GM19238 (cell line): ENCODE measurements at regions not wholly inside any gene's neighbourhood (a gene's known extent, or its start where the extent isn't known, plus 50 kb on each side); places are given as distances from the start of the nearest gene placed in this dataset.
"Not testable (repeated sequence)": the region's sequence is repeated elsewhere in the genome, so short reads cannot be mapped to it uniquely, and the experiment has no call there.

Experiments
- DNase-seq: peaks from one replicate; pipeline ENCODE4 v3.0.0; 2011; ENCODE audit warnings: low spot score; ENCODE audit not compliant: insufficient read length

- no peak for DNase-seq
Observed at GRCh38 chr17:77824780-77825280, 133.7 kb upstream of the TNRC6C start.

DNA sequence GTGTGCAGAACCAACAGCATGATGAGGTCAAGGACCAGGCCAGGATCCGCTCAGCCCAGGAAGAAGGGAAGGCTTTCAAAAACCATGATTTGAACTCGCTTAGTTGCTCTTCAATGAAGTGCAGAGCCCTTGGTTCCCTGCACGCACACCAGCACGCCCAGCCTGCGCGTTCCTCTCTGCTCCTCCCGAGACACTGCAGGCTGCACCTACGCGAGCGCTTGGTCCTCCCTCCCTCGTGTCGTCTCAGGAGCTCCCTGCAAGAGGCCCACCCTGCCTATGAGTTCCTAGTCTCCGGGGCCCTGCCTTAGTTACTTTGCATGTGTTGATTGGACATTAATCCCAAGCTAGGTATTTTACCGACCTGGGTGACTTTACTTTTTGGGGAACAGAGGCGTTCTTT is 132.9 kb upstream of the TNRC6C start:
- DNase-seq, result no peak

DNA sequence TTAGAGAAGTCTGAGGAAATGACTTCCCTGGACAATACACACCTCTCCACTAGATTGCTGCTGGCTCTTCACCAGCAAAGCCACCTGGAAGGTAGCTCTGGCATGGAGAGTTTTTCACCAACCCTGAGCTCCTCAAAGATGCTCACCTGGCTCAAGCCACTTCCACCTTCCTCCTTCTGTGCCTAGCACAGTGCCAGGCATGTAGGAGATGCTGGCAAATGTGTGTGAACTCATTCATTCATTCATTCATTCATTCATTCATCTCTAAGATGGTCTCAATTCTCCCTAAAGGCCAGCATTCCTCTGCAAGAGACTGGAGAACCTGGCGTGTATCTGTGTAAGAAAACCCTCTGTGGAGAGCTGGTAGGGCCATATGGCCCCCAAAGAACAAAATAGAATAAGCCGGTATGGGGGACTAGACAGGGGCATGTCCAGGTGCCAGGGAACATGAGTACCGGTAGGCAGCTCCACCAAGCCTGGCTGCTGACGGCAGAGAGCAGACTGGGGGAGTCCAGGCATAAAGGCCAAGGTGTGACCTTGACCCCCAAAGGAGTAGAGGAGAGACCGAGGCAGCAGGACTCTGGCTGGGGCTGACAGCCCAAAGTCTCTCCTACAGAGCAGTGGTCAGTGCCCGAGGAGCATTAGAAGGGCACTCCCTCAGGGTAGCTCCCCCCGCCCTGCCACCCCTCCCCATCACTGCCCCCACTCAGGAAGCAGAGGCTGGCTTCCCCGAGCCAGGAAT is 132.2 kb upstream of the TNRC6C start:
- no peak for DNase-seq

DNA sequence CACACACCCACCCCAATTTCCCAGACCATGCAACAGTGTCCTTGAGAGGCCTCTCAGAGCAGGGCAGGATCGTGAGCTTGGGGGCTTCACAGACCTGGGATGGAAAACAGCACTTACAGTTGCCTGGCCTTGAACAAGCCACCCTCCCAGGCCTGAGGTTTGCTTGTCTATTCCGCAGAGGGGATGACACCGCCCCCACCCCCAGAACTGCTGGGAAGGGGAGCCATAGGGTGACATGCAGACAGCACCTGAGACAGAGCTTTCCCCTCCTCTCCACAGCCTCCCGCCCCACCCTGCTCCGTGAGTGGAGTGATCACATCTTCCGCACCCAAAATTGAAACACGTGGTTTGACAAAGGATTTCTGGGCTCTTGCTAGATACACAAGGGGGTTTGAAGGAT is 131.5 kb upstream of the TNRC6C start:
- DNase-seq, result no peak

GRCh38 chr17:77827511-77827910 is 131.0 kb upstream of the TNRC6C start:
- no peak for DNase-seq

- no peak for DNase-seq
Observed at GRCh38 chr17:77828749-77829539, 129.6 kb upstream of the TNRC6C start.

GRCh38 chr17:77829843-77830799 is 128.4 kb upstream of the TNRC6C start:
- no peak for DNase-seq

GRCh38 chr17:77830816-77831473 is 127.6 kb upstream of the TNRC6C start:
- no peak for DNase-seq

- no peak for DNase-seq
Observed at GRCh38 chr17:77831474-77832179, 126.9 kb upstream of the TNRC6C start.

DNA sequence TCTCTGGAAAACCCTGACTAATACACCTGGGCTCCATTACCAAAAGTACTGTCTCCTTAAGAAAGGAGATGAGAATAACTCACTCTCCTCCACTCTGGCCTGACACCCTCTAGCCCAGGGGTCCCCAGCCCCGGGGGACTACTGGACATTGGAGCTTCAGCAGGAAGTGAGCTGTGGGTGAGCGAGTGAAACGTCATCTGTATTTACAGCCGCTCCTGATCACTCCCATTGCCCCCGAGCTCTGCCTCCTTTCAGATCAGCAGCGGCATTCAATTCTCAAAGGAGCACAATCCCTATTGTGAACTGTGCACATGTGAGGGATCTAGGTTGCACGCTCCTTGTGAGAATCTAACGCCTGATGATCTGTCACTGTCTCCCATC is 126.3 kb upstream of the TNRC6C start:
- no peak for DNase-seq

GRCh38 chr17:77833769-77834168 is 124.7 kb upstream of the TNRC6C start:
- no peak for DNase-seq

- DNase-seq, result no peak
Observed at GRCh38 chr17:77834170-77835115, 124.1 kb upstream of the TNRC6C start.

DNA sequence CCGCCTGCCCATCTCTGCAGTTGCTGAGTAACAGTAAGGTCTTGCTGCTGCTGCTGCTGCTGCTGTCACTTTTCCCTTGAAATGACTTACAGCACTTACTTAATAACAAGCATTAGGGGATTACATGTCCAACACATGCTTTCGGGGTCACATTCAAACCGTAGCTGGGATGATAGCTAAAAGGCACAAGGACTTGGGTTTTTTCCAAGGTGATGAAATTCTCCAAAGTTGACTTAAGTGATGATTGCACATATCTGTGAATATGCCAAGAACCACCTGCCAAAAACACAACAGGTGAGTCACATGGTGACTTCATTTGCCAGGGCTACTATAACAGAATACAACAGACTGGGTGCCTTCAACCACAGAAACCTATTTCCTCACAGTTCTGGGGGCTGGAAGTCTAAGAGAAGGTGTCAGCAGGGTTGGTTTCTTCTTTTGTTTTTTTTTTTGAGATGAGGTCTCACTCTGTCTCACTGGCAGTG is 121.9 kb upstream of the TNRC6C start:
- DNase-seq, result no peak

DNA sequence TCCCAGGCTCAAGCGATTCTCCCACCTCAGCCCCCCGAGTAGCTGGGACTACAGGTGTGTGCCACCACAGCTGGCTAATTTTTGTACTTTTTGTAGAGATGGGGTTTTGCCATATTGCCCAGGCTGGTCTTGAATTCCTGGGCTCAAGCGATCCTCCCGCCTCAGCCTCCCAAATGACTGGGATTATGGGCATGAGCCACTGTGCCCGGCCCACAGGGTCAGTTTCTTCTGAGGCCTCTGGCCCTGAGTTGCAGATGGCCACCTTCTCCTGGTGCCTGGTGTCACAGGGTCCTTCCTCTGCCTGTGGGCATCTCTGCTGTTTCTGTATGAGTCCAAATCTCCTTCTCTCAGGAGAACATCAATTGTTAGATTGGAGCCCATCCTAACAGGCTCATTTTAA is 121.4 kb upstream of the TNRC6C start:
- not testable (repeated sequence) for DNase-seq

GRCh38 chr17:77837917-77838316 is 120.6 kb upstream of the TNRC6C start:
- no peak for DNase-seq

- no peak for DNase-seq
Observed at GRCh38 chr17:77838748-77839697, 119.5 kb upstream of the TNRC6C start.

GRCh38 chr17:77839698-77840512 is 118.6 kb upstream of the TNRC6C start:
- no peak for DNase-seq
